Transverse colon (tissue), 4 donors: ENCODE measurements at regions not wholly inside any gene's neighbourhood (a gene's known extent, or its start where the extent isn't known, plus 50 kb on each side); places are given as distances from the start of the nearest gene placed in this dataset.

Source experiments
- DNase-seq: peaks from one replicate; pipeline ENCODE4 v3.0.0-alpha.2; 2019
- H3K27ac ChIP-seq, 4 donors: fragments of 200-600 bp; sonication (generic); 2 replicates each; pipeline ENCODE4 v1.5.1; 2016 to 2018; ENCODE audit warnings: inconsistent platforms in 4 of 4
- H3K27me3 ChIP-seq: fragments of 200-600 bp; sonication (generic); 2 replicates; pipeline ENCODE4 v1.5.1; 2017; ENCODE audit warnings: inconsistent platforms
- H3K36me3 ChIP-seq, 4 donors: fragments of 200-600 bp; sonication (generic); 2 replicates each; pipeline ENCODE4 v1.5.1; 2017 to 2019; ENCODE audit warnings: inconsistent platforms in 4 of 4
- H3K4me1 ChIP-seq, 4 donors: fragments of 200-600 bp; sonication (generic); 2 replicates each; pipeline ENCODE4 v1.5.1; 2017 to 2020; ENCODE audit warnings: inconsistent platforms in 4 of 4
- H3K4me3 ChIP-seq, 4 donors: fragments of 200-600 bp; sonication (generic); 1 replicate in 1 of 4; 2 replicates in 3 of 4; pipeline versions ENCODE4 v1.5.1 to v1.6.1; 2017 to 2019; ENCODE audit warnings: inconsistent platforms in 4 of 4
- H3K9me3 ChIP-seq, 2 donors: fragments of 200-600 bp; sonication (generic); 2 replicates each; pipeline ENCODE4 v1.5.1; 2017 to 2019; ENCODE audit warnings: inconsistent platforms in 2 of 2
- EP300 ChIP-seq: sonication (generic); formaldehyde crosslinking; IDR thresholded peaks from one replicate; pipeline ENCODE4 v1.6.1; 2017; ENCODE audit warnings: antibody characterized with exemption, low read depth
- POLR2A ChIP-seq: fragments of 450-650 bp; IDR thresholded peaks from one replicate; pipeline ENCODE4 v1.6.1; 2016; ENCODE audit warnings: antibody characterized with exemption, mild to moderate bottlenecking, moderate library complexity
- POLR2AphosphoS5 ChIP-seq, 3 donors: sonication (generic); formaldehyde crosslinking; IDR thresholded peaks; one replicate each; pipeline ENCODE4 v1.6.1; 2016; ENCODE audit warnings: antibody characterized with exemption in 3 of 3
- WGBS, 2 donors: methylation state at CpG; one replicate each; pipeline ENCODE4 v1.1.5; 2018; ENCODE audit warnings: low coverage in 1 of 2; 5-methylcytosine and 5-hydroxymethylcytosine counted together
- in situ Hi-C, 4 donors: fragments of 200-750 bp; cut with MboI; loops; one replicate each; pipeline versions ENCODE4 v1.15.0 to v1.15.1; 2017; ENCODE audit warnings: low sequenced_read_pairs in 3 of 4, low pct_ligation_motif_present in 1 of 4, low pct_unique_long_range_greater_than_20kb in 1 of 4
- intact Hi-C: fragments of 100-400 bp; cut with DNase I; formaldehyde crosslinking; loops from one replicate; pipeline ENCODE4 v1.15.1; 2023; ENCODE audit warnings: low total_unique reads
- TF ChIP-seq, protein P1 (sequence below), 5 experiments: fragments of 200-600 bp in 3 of 5; fragments of 450-650 bp in 2 of 5; sonication (generic) in 3 of 5; IDR thresholded peaks; 1 replicate in 2 of 5; 2 replicates in 3 of 5; pipeline ENCODE4 v1.5.1; 2016 to 2017; ENCODE audit warnings: antibody characterized with exemption in 5 of 5, inconsistent platforms in 3 of 5, mild to moderate bottlenecking in 2 of 5, moderate library complexity in 1 of 5

DNA sequence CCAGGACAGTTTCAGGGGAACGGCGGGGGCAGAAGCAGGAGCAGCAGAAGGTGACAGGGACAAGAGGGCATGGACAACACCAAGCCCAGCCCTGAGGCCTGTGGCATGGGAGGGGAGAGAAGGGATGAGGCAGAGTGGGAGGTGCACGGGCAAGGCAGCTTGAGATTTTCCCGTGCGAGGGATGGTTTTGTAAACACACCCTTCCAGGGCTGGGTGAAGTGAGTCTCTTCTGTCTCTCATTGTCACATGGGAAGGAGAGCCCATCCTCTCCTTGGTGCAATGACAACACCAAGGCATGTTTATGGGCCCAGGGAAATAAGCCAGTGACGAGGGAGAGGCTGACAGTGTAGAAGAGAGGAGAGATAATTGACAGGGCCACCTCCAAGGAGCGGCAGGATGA lies 69.6 kb upstream of the RIOK3 start:
- Histone ChIP-seq H3K36me3 (no peaks in the 10 kb centered on the region), H3K27ac (no peak overlapping the region), H3K27me3 (no peaks in the 10 kb centered on the region), H3K4me1 (peaks cover 3 to 10% (median 5%) of the 10 kb centered on the region in 4 donors), H3K4me3 (no peak overlapping the region), H3K9me3 (no peaks in the 10 kb centered on the region)
- TF ChIP-seq POLR2A, result no peak
- no peak for TF ChIP-seq EP300
- TF ChIP-seq, protein P1, sequence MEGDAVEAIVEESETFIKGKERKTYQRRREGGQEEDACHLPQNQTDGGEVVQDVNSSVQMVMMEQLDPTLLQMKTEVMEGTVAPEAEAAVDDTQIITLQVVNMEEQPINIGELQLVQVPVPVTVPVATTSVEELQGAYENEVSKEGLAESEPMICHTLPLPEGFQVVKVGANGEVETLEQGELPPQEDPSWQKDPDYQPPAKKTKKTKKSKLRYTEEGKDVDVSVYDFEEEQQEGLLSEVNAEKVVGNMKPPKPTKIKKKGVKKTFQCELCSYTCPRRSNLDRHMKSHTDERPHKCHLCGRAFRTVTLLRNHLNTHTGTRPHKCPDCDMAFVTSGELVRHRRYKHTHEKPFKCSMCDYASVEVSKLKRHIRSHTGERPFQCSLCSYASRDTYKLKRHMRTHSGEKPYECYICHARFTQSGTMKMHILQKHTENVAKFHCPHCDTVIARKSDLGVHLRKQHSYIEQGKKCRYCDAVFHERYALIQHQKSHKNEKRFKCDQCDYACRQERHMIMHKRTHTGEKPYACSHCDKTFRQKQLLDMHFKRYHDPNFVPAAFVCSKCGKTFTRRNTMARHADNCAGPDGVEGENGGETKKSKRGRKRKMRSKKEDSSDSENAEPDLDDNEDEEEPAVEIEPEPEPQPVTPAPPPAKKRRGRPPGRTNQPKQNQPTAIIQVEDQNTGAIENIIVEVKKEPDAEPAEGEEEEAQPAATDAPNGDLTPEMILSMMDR (IDR thresholded peaks at IDR 0.05), result no peak
- TF ChIP-seq POLR2AphosphoS5 (IDR thresholded peaks at IDR 0.05), result no peak
- WGBS, 2 donors, result 85 to 94% methylated on average over 6 to 7 of the region's 7 CpGs
- intact Hi-C loops (no loop called here), in situ Hi-C loops (loop anchor here in 2 of 4 donors (10.0 to 25.0 kb wide), 2 partner anchors 249 to 596 kb away; partner anchors contain the start of gene CABLES1 (in 1 of the 2))
- DNase-seq, result no peak

DNA sequence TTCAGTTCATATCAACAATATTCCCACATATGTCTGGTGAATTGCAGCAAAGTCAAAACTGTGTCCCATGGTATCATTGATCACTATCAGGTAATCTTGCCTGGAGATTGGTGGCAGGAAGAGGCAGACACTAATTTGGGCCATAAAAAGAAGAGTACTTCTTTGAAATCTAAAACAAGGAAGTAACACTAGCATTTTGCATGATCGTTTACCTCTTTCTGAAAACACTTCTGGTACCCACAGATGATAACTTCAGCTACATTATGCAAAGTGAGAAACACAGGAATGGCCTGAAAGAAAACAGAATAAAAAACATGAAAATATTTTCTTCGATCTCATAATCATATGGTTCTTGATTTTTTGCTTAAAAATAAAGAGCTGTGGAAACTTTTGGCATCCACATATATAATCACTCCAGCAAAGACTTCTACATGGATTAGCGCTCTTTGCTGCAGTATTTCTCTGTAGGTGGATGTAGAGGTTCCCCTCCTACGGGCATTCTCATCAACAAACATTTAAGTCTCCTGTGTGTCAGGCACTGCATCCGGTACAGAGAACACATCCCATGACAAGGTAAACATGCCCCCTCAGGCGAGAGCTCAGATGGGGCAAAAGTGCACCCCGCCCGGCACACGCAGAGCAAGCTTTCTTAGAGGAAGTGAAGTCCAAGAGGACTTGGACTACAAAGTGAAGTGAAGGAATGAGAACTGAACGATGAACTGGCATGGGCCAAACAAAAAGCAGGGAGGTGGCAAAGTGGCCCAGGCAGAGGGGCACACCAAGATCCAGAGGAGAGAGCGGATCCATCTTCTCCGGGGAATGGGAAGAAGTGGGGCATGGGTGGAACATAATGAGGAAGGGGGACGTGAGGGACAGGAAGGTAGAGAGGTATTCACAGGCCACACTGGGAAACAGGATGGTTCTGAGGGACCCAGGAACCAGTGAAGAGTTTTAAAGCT lies 68.0 kb upstream of the RIOK3 start:
- 68 to 75% methylated on average over 6 to 13 of the region's 13 CpGs for WGBS, 2 donors
- Histone ChIP-seq H3K4me1 (peaks cover 0 to 8% (median 4%) of the 10 kb centered on the region in 4 donors), H3K27ac (no peak overlapping the region), H3K36me3 (no peaks in the 10 kb centered on the region), H3K4me3 (no peak overlapping the region), H3K9me3 (no peaks in the 10 kb centered on the region), H3K27me3 (no peaks in the 10 kb centered on the region)
- intact Hi-C loops, result no loop called here
- in situ Hi-C loops, result loop anchor here in 2 of 4 donors (10.0 to 25.0 kb wide), 2 partner anchors 250 to 598 kb away; partner anchors contain the start of gene CABLES1 (in 1 of the 2)
- TF ChIP-seq POLR2AphosphoS5 (IDR thresholded peaks at IDR 0.05), result no peak
- TF ChIP-seq, protein P1 (IDR thresholded peaks at IDR 0.05), result no peak
- TF ChIP-seq EP300, result no peak
- TF ChIP-seq POLR2A, result no peak
- peak; percentile 32 for DNase-seq

DNA sequence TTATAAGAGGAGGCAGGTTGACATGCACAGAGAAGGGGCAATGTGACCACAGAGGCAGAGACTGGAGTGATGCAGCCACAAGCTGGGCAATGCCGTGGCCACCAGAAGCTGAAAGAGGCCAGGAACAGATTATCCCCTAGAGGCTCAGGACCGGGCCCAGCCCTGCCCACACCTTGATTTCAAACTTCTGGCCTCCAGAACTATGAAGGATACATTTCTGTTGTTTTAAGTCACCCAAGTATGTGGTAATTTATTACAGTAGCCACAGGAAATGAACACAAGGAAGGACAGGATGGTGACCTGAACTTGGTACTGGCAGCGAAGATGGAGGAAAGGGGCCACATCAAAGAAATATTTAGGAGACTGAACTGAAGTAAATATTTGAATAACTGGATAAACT lies 66.8 kb upstream of the RIOK3 start:
- intact Hi-C loops (no loop called here), in situ Hi-C loops (loop anchor here in 2 of 4 donors (10.0 to 25.0 kb wide), 2 partner anchors 252 to 599 kb away; partner anchors contain the start of gene CABLES1 (in 1 of the 2))
- Histone ChIP-seq H3K9me3 (no peaks in the 10 kb centered on the region), H3K4me1 (peaks cover 0 to 8% (median 4%) of the 10 kb centered on the region in 4 donors), H3K4me3 (no peak overlapping the region), H3K27me3 (no peaks in the 10 kb centered on the region), H3K36me3 (no peaks in the 10 kb centered on the region), H3K27ac (no peak overlapping the region)
- 83 to 100% methylated on average over 1 to 3 of the region's 3 CpGs for WGBS, 2 donors
- TF ChIP-seq POLR2A (no peak), EP300 (no peak), POLR2AphosphoS5 (IDR thresholded peaks at IDR 0.05) (no peak)
- TF ChIP-seq, protein P1 (IDR thresholded peaks at IDR 0.05), result no peak
- no peak for DNase-seq

- 83 to 100% methylated on average over 1 to 4 of the region's 4 CpGs for WGBS, 2 donors
- TF ChIP-seq, protein P1 (IDR thresholded peaks at IDR 0.05), result no peak
- TF ChIP-seq POLR2A, result no peak
- Histone ChIP-seq H3K4me1 (peaks cover 0 to 8% (median 4%) of the 10 kb centered on the region in 4 donors), H3K27ac (no peak overlapping the region), H3K9me3 (no peaks in the 10 kb centered on the region), H3K27me3 (no peaks in the 10 kb centered on the region), H3K36me3 (no peaks in the 10 kb centered on the region), H3K4me3 (no peak overlapping the region)
- DNase-seq, result no peak
- intact Hi-C loops, result no loop called here
- in situ Hi-C loops, result loop anchor here in 2 of 4 donors (10.0 to 25.0 kb wide), 2 partner anchors 252 to 600 kb away; partner anchors contain the start of gene CABLES1 (in 1 of the 2)
Observed at GRCh38 chr18:23387265-23387664, 65.8 kb upstream of the RIOK3 start.
